Muscle layer of colon (tissue), 2 donors: ENCODE measurements at regions not wholly inside any gene's neighbourhood (a gene's known extent, or its start where the extent isn't known, plus 50 kb on each side); places are given as distances from the start of the nearest gene placed in this dataset.

Experiments used
- H3K27ac ChIP-seq: one replicate; pipeline ENCODE4 v1.7.0; 2013; ENCODE audit warnings: low read depth, mild to moderate bottlenecking, low read length, moderate library complexity
- H3K27me3 ChIP-seq, 2 donors: one replicate each; pipeline ENCODE4 v1.7.0; 2013; ENCODE audit warnings: low read length in 2 of 2, mild to moderate bottlenecking in 2 of 2; ENCODE audit not compliant: insufficient read depth in 2 of 2, control insufficient read depth in 1 of 2
- H3K36me3 ChIP-seq: one replicate; pipeline ENCODE4 v1.7.0; 2013; ENCODE audit warnings: mild to moderate bottlenecking, low read length; ENCODE audit not compliant: insufficient read depth
- H3K4me1 ChIP-seq: one replicate; pipeline ENCODE4 v1.7.0; 2013; ENCODE audit warnings: mild to moderate bottlenecking, low read length; ENCODE audit not compliant: insufficient read depth
- H3K4me3 ChIP-seq, 2 donors: one replicate each; pipeline ENCODE4 v1.7.0; 2013; ENCODE audit warnings: low read length in 2 of 2, low read depth in 1 of 2, mild to moderate bottlenecking in 1 of 2, moderate library complexity in 1 of 2
- H3K9ac ChIP-seq: one replicate; pipeline ENCODE4 v1.7.0; 2013; ENCODE audit warnings: low read length
- H3K9me3 ChIP-seq: one replicate; pipeline ENCODE4 v1.7.0; 2013; ENCODE audit warnings: mild to moderate bottlenecking, low read length
- donor health status: abdominal sarcoma.
- donor health status: Adenocarcinoma of cecum.

GRCh38 chr9:16930578-16930977, 60.1 kb upstream of the BNC2 start:
- Histone ChIP-seq H3K27ac (no peak overlapping the region), H3K27me3 (no peaks in the 10 kb centered on the region), H3K4me1 (no peaks in the 10 kb centered on the region), H3K4me3 (no peak overlapping the region), H3K9me3 (no peaks in the 10 kb centered on the region), H3K36me3 (no peaks in the 10 kb centered on the region), H3K9ac (no peak overlapping the region)

- Histone ChIP-seq H3K27ac (no peak overlapping the region), H3K27me3 (no peaks in the 10 kb centered on the region), H3K4me1 (no peaks in the 10 kb centered on the region), H3K4me3 (no peak overlapping the region), H3K9me3 (no peaks in the 10 kb centered on the region), H3K9ac (no peak overlapping the region), H3K36me3 (no peaks in the 10 kb centered on the region)
These were observed 57.9 kb upstream of the BNC2 start for GRCh38 chr9:16928179-16928945.

- Histone ChIP-seq H3K4me1 (no peaks in the 10 kb centered on the region), H3K4me3 (no peak overlapping the region), H3K9ac (no peak overlapping the region), H3K27me3 (no peaks in the 10 kb centered on the region), H3K27ac (no peak overlapping the region), H3K36me3 (no peaks in the 10 kb centered on the region), H3K9me3 (no peaks in the 10 kb centered on the region)
These were observed 55.0 kb upstream of the BNC2 start for GRCh38 chr9:16925426-16925825.

- no peak overlapping the region for H3K27ac ChIP-seq
- no peak overlapping the region for H3K4me3 ChIP-seq
- H3K36me3 ChIP-seq, result no peaks in the 10 kb centered on the region
- no peak overlapping the region for H3K9ac ChIP-seq
- H3K9me3 ChIP-seq, result no peaks in the 10 kb centered on the region
- H3K4me1 ChIP-seq, result no peaks in the 10 kb centered on the region
- no peaks in the 10 kb centered on the region for H3K27me3 ChIP-seq
These were observed 53.9 kb upstream of the BNC2 start for GRCh38 chr9:16924311-16924915.

- Histone ChIP-seq H3K27me3 (no peaks in the 10 kb centered on the region), H3K9me3 (no peaks in the 10 kb centered on the region), H3K4me1 (no peaks in the 10 kb centered on the region), H3K27ac (no peak overlapping the region), H3K4me3 (no peak overlapping the region), H3K36me3 (no peaks in the 10 kb centered on the region), H3K9ac (no peak overlapping the region)
These were observed 51.4 kb upstream of the BNC2 start for GRCh38 chr9:16921855-16922254.
